ENCODE measurements at regions not wholly inside any gene's neighbourhood (a gene's known extent, or its start where the extent isn't known, plus 50 kb on each side); places are given as distances from the start of the nearest gene placed in this dataset.
"Not testable (repeated sequence)": the region's sequence is repeated elsewhere in the genome, so short reads cannot be mapped to it uniquely, and the experiment has no call there.

DNA sequence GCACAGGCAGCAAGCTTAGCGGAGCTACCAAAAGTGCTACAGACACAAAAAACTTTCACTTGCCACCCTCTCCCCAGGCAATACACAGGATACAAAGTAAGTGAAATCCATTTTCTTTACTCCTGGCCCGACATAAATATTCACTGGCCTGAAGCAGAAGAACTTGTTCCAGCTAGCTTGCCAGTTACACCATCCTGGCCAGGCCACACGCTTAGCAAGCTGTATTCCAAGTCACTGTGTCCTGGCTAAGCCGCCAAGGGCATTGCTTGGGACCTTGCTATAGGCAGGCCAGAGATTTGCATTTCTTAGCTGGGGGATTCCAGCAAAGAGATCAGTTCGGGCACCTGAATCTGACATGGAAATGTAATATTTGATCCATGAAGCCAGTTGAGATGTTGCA, 71.0 kb upstream of the SLC1A3 start:
- no peak for DNase-seq

- DNase-seq = no peak
Measured at GRCh38 chr5:36535859-36536615, 70.4 kb upstream of the SLC1A3 start.

DNA sequence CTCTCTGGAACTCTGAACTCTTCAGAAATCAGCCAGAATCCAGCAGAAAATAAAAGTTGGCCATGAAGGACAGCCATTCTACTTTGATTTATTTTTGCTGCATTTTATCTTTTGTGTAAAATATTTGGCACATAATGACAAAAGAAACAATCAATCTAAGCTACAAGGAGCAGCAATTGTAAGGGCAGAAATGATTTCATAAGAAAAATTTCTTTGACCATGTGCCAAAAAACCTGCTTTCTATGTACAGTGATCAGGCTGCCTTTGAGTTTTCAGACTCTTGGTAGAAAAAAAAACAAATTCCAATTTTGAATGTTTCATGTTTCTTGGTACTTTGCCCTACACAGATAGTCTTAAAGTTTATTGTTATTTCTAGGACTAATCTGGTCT, 69.8 kb upstream of the SLC1A3 start:
- no peak for DNase-seq

DNA sequence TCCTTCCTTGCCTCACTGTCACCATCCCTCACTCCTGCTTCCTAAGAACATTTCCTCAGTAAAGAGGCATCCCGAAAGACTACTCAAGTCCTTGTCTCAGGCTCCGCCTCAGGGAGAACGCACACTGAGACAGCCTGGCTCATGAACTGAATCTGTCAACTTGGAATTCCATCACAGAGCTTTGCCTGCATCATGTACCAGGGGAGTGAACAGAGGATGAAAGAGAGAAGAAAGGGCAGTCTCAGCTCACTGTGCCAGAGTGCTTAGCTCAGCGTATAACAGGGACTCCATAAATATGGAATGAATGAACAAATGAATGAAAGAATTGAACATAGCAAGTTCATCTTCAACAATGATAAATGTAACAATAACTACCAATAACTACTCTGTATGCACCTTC, 68.7 kb upstream of the SLC1A3 start:
- no peak for DNase-seq

- no peak for DNase-seq
Measured at GRCh38 chr5:36552651-36553393, 53.6 kb upstream of the SLC1A3 start.

GRCh38 chr5:36555035-36555434, 51.4 kb upstream of the SLC1A3 start:
- not testable (repeated sequence) for DNase-seq
